OCI-M1 (cell line): ENCODE measurements at regions not wholly inside any gene's neighbourhood (a gene's known extent, or its start where the extent isn't known, plus 50 kb on each side); places are given as distances from the start of the nearest gene placed in this dataset.
"Not testable (repeated sequence)": the region's sequence is repeated elsewhere in the genome, so short reads cannot be mapped to it uniquely, and the experiment has no call there.

Experiments
- DNase-seq: peaks from one replicate; lab custom pipeline; 2025; lab: John Stamatoyannopoulos, UW

DNA sequence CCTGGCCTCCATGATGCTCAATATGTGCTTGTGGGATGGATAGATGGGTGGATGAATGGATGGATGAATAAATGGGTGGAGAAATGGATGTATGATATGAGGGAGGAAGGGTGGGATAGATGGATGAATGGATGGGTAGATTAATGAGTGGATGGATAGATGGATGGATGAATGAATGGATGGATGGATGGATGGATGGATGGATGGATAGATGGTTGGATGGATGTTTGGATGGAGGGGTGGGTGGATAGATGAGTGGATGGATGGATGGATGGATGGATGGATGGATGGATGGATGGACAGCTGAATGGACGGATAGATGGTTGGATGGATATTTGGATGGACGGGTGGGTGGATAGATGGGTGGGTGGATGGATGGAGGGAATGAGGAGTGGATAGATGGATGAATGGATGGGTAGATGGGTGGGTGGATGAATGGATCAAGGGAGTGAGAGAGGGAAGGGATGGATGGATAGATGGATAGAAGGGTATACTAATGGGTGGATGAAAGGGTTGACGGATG is 139.4 kb downstream of the CEBPB start:
- DNase-seq, result no peak

DNA sequence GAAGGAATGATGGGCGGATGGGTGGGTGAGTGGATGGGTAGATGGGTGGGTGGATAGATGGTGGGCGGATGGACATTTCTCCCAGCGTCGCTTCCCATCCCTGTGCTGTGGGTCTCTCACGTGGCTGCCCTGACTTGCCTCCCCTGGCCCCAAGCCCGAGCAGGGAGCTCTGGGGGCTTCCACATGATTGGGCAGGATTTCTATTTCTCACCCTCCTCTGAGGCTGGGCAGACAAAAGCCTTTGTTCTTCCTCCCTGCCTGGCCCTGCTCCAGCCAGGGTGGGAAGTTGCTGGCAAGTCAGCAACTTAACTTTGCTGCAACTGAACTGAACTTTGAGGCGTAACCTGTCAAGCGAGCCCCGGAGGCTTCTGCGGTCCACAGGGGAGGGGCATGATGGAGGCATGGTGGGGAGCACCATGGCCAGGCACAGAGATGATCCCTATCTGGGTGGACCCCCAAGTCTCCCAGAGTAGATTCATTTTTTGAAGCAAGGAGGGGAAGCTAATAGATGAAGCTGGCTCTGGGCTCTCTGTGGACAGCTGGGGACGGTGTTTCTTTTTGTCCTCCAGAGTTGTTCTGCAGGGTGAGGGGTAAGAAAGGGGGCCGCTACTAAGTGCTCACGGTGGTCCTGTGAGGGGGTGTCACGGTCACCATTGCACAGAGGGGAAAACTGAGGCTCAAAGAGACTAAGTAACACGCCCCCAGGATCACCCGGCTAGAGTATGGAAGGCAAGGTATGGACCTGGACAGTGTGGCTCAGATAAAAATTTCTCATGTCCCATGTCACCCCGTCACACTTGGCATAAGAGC is 140.1 kb downstream of the CEBPB start:
- DNase-seq, result no peak

DNA sequence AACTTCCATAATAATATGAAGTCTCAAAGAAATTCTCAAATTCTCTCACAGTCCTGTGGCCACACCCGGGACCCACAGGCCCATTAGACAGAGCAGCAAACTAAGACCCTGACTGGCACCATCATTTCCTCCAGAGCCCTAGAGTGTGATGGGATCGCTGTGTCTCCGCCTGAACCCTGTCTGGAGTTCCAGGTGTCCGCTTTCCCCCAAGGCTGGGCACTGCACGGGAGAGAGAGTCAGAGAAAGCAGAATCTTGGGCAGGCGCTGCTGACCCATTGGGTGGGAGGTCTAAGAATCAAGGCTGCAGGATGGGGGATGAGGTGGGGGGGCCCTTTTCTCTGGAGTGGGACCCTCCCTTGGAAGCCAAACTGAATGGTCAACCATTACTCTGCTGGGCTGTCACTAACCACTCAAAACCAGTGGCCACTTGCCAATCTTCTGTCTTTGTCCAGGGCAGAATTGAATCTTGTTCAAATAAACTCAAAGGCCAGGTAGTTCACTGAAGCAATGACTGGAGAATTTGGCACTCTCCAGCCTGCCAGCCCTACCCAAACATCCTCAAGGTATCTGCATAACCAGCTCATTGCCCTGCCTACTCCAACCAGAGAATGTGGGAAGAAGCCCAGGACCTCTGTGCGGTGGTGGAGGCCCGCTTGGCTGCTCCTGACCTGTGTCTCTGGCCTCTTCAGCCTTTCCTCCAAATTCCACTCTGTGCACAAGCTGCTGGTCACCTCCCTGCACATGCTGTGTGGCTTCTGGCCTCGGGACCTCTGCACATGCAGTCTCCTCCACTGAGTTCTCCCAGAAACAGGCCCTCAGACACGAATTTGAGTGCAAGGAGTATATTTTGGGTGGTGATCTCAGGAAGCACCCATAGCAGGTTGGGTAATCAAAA is 141.1 kb downstream of the CEBPB start:
- DNase-seq, result no peak

DNA sequence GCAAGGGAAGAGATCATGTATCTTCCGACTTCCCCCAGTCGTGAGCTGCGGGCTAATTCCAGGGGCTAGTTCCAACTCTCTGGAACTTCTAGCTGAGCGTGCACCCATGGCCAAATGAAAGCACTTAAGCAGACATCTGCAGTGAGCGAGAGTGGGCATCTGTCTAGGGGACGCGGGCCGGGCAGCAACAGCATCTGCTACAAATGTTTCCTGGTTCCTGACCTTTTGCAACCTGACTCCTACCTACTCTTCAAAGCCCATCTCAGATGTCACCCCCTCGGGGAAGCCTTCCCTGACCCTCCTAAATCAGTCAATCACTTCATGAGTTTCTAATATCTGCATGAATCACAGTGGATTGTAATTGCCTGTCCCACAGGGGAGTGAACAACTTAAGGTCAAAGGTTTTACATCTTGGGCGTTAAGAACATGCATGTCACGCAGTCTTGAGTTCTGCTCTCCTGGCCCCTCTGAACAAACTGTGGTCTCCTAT is 141.9 kb downstream of the CEBPB start:
- no peak for DNase-seq

GRCh38 chr20:50333131-50333670 is 142.6 kb downstream of the CEBPB start:
- DNase-seq, result no peak

- no peak for DNase-seq
Observed at GRCh38 chr20:50333812-50334211, 143.2 kb downstream of the CEBPB start.

DNA sequence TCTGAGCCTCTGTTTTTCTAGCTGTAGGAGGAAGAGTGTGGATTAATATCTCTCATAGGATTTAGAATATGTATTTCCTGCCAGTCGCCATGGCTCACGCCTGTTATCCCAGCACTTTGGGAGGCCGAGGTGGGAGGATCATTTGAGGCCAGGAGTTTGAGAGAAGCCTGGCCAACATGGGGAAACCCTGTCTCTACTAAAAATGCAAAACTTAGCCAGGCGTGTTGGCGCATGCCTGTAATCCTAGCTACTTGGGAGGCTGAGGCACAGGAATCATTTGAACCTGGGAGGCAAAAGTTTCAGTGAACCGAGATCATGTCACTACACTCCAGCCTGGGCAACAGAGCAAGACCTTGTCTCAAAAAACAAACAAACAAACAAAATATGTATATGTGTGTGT is 143.9 kb downstream of the CEBPB start:
- not testable (repeated sequence) for DNase-seq

DNA sequence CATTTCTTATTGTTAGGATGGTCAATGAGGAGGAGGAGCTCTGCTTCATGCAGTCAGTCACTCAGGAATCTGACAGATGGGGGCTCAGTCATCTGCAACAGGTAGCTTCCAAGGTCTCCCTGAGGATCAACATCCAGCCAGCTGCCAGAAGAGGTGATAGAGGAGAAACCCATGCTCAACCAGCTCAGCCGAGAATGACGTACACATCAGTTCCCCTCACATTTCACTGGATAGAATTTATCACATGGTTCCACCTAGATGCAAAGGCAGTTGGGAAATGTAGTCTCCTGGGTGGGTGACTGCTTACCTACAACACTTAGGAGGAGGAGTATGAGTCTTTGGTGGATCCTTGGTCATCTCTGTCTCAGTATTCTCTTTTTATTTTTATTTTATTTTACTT is 144.5 kb downstream of the CEBPB start:
- peak; percentile 67 for DNase-seq

DNA sequence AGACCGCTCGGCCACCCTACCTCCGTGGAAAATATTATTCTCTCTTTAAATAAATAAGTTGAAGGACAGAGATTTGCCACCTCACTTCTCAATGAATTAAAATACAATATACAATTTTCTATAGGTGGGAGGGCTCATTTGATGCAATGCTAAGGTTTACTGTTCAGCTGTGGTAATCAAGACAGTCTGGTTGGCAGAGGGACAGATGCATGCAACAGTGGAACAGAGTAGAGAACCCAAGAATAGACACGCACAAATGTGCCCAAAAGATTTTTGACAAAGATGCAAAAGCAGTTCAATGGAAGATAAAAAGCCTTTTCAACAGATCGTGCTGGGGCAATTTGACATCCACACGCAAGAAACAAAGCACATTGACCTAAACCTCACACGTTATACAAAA is 145.2 kb downstream of the CEBPB start:
- no peak for DNase-seq

- no peak for DNase-seq
Observed at GRCh38 chr20:50336661-50337060, 146.0 kb downstream of the CEBPB start.

DNA sequence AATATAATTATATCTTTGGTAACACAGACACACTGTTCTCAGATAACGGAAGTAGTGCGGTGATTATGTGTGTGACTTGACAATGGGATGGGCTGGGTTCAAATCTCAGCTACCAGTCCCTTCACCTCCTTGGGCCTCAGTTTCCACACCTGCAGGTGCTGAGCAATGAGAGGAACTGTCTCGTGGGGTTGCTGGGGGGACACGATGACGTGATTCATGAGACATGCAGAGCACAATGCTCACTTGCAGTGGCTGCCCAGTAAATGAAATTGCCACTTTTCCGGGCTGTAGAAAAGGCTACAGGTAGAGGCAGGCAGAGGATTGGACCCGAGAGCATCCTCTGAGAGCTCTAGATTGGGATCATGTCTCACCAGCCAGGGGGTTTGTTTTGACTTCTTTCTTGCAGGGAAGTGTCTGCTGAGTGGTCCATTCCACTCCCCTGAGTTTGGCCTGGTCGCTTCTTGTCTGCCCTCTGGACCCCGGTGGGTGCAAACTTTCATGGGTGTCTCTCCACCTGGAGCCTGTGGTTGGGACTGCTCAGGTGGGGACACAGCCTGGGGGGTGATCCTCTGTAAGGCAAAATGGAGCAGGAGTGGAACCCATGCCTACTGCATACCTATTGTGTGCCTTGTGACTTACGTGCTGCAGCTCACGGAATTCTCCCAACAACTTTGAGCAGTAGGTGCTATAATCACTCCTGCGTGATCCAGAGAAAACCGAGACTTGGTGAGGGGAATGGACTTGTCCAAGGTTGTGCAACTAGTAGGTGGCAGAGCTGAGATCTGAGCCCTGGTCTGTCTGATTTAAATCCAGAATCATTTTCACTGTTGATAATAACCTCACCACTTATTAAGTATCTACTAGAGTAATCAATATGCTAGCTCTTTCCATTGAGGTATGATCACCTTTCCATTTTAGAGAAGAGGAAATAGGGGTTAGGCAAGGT is 147.2 kb downstream of the CEBPB start:
- DNase-seq, result no peak

DNA sequence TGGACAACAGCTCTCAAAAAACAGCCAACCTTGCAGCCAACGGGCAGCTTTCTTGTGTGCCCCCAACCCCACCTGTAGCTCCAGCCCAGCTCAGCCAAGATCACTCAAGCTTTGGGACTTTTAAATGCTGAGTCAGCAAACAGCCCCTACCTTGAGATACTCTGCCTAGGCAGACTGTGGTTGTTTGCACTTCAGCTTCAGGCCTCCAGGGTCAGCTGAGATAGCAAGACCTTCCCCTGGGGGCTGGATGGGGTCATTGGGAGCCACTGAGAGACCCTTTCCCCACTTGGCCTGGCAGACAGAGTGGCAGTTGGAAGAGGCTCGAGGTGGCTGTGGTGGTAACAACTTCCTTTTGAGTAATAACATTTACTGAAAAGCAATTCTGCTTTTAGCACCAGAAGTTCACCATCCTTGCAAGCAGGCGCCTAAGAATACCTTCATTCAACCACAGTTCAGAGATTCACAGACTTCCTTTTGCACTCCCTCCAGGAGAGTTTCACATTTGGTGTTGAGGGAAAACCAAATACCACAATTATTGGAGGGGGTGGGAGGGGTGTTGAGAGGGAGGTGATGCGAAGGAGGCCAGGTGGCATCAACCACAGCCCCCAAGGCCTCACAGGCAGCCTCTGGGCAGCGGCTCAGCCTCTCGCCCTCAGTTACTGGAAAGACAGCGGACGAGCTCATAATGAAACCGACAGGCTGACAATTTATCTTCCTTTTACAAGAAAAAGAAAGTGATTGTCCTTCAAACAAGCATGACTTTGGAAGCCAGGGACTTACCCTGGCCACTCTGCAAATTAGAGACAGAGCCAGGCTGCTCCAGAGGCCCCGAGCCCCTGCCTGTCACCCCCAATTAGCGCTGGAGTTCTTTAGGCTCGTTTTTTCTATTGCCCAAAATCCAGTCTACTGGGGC is 148.1 kb downstream of the CEBPB start:
- DNase-seq, result peak; percentile 50

DNA sequence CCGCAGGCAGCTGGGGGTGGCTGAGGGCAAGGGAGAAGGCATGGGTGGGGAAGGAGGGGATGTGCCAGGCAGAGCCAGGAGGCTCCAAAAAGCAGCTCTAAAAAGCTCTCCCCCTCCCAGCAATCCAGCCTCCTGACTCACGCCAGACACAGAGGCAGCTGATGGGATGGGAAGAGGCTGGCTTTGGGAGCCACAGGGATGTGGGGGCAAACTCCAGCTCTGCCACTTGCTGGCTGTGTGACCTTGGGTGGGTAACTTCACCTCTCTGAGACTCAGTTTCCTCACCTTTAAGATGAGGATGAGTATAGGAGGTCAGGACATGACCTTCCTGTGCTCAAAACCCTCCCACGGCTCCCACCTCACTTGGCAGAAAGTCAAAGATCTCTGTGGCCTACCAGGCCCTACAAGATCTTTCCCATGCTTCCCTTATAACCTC is 148.9 kb downstream of the CEBPB start:
- no peak for DNase-seq

GRCh38 chr20:50340541-50340940 is 149.9 kb downstream of the CEBPB start:
- no peak for DNase-seq

DNA sequence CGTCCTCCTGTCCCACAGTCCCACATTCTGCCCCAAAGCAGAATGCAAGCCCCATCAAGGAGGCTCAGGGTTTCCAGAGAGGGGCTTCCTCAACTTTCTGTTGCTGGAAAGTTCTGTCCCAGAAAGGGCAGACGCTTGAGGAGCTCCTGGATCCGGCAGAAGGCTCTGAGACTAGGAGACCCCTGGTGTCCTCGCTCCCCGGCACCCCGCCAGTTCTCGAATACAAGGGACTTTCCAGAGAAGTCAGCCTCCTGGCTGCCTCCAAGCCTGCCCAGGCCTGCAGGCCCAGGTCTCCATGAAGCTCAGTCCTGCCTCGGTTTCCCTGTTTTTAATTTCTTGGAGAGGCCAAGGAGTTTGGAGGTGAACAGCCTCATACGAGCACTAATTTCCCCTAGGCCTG is 150.4 kb downstream of the CEBPB start:
- DNase-seq, result no peak

- DNase-seq, result no peak
Observed at GRCh38 chr20:50341880-50342637, 151.4 kb downstream of the CEBPB start.

- DNase-seq, result no peak
Observed at GRCh38 chr20:50342638-50343102, 152.0 kb downstream of the CEBPB start.

- DNase-seq, result no peak
Observed at GRCh38 chr20:50343125-50343489, 152.5 kb downstream of the CEBPB start.

- no peak for DNase-seq
Observed at GRCh38 chr20:50343490-50344179, 153.0 kb downstream of the CEBPB start.
